HG03521 (cell line): ENCODE measurements at regions not wholly inside any gene's neighbourhood (a gene's known extent, or its start where the extent isn't known, plus 50 kb on each side); places are given as distances from the start of the nearest gene placed in this dataset.

Experiments used
- ATAC-seq: cut with Tn5 transposase; IDR thresholded peaks from one replicate; pipeline ENCODE4 v1.9.1; 2021; ENCODE audit warnings: mild to moderate bottlenecking, moderate library complexity; ENCODE audit not compliant: unreplicated experiment

DNA sequence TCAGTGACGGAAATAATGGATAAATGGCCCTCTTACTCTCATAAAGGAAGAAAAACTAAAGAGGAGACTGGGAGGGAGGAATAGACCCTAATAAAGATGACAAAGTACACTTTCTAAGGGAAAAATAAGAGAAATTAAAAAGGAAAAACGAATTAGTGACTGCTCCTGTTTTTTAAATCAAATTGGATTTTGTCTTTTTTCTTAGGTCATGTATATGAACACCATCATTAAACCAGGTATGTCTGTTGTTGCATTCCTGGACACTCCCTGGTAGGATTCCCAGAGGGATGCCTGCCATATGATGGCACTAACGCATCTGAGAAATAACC is 59.4 kb upstream of the BTN3A2 start:
- no peak for ATAC-seq

- no peak for ATAC-seq
Observed at GRCh38 chr6:26306232-26306631, 58.8 kb upstream of the BTN3A2 start.

DNA sequence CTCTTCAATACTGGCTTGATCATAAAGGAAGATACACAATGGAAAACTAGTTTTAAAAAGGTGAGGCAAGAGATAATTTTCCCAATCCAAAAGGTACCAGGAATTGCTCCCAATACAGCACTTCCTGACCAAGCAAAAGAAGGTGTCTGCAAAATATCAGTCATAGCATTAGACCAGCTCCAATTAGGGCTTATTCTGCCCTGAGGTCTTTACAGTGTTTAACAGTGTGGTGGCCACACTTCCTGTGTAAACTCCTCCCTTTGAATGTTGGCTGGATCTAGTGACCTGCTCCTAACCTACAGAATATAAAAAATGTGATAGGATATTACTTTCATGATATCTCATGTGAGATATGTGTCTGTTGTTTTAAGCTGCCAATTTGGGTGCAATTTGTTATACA is 57.1 kb upstream of the BTN3A2 start:
- no peak for ATAC-seq

DNA sequence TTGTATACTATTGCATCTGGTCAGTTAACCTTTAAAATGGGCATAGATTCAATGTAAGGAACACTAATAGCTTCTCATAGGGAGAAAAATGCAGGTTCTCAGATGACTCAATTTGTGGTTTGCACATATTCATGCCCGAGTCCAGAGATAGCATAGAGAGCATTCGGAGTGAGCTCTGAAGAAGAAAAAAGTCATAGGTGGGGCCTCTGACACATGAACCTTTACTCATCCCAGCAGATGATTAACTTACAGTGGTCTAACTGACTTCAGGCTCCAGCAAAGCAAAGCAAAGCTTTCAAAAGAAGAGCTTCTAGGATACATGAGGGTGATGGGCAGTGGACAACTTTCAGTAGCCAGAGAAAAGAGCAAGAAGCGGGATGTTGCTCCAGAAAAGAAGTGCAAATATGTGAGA is 55.3 kb upstream of the BTN3A2 start:
- peak; percentile 26 for ATAC-seq

DNA sequence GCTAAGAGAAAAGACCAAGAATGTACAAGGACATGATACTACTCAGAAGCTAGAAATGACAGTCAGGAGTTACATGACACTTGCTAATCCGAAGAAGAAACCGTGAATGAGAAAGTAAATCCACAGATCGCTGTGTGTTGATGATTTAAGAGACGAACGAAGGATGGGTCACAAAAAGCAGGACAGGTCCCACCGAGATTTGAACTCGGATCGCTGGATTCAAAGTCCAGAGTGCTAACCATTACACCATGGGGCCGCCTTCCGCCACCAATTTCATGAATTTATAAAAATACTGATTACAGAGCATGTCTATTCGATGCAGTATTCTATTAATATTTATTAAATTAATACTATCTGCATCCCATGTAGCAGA is 54.0 kb upstream of the BTN3A2 start:
- ATAC-seq = no peak

- no peak for ATAC-seq
Observed at GRCh38 chr6:26311385-26312095, 53.5 kb upstream of the BTN3A2 start.

DNA sequence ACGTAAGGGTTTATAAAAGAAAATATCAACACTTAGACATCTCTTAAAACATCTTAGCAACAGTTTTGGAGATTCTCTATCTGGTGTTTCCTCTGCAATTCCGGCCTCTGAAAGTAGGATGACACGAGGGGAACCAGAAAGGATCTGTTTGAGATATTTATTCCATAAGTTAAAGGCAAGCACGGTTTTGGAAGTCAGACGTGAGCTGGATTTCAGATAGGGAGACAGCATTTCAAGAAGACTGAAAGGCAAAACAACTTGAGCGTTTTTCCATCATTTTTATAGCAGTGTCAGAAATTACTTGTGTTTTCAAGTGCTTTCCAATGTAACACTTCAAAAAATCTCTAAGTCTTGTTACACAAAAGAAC is 52.9 kb upstream of the BTN3A2 start:
- no peak for ATAC-seq

DNA sequence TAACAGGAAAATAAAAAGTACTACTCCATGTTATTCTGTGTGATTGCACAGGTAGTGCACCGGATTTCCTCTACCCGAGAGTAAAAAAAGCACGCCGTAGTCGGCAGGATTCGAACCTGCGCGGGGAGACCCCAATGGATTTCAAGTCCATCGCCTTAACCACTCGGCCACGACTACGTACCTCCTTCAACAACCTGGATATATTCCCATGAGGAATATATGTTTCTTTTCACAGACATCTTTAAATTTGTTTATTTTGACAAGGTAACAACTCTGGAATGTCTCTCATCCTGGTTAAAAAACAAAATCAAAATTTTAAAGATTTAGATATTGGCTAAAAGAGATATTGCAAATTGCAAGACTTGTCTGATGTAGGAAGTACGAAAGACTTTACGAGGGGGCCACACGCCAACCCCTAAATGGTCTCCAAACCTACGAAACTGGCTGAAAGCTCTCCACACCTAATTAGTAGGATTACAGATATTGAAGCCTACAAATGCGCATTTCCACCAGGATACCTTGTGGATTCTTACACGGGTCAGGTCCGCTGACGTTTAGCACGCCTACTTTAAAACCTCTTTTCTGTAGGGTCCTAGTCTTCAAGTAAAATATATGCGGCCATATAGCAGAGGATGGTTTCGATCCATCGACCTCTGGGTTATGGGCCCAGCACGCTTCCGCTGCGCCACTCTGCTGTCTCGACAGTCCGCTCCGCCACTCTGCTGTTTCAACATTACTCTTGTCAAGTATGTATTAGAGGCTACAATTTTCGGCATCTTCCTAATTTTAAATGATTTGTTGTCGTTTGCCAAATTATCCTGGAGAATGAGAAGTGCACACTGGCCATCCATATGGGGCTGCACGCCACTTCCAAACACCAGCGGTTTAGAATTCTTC is 52.2 kb upstream of the BTN3A2 start:
- peak; percentile 47 for ATAC-seq
